HEK293T (cell line): ENCODE measurements at regions not wholly inside any gene's neighbourhood (a gene's known extent, or its start where the extent isn't known, plus 50 kb on each side); places are given as distances from the start of the nearest gene placed in this dataset.

Experiments used
- CTCF ChIA-PET: fragments of 350-600 bp; formaldehyde crosslinking; extraction: SDS; loops from one replicate; lab custom pipeline; 2021; ENCODE audit warnings: antibody characterized with exemption, inconsistent platforms; lab: Yijun Ruan, JAX
- POLR2A ChIA-PET: fragments of 350-600 bp; formaldehyde crosslinking; extraction: SDS; loops from one replicate; lab custom pipeline; 2020; ENCODE audit warnings: antibody characterized with exemption, inconsistent platforms; lab: Yijun Ruan, JAX
- DNase-seq: peaks from one replicate; pipeline ENCODE4 v3.0.0; 2012; ENCODE audit warnings: mixed read lengths; ENCODE audit errors: extremely low spot score
- ARNT ChIP-seq: fragments of 450-650 bp; IDR thresholded peaks from 2 replicates; pipeline ENCODE4 v1.6.1; 2017; ENCODE audit warnings: mild to moderate bottlenecking
- BHLHE40 ChIP-seq: fragments of 450-650 bp; IDR thresholded peaks from 2 replicates; pipeline ENCODE4 v1.6.1; 2016; ENCODE audit warnings: mild to moderate bottlenecking, moderate library complexity, borderline replicate concordance
- CTBP1 ChIP-seq: fragments of 450-650 bp; IDR thresholded peaks from 2 replicates; pipeline ENCODE4 v1.6.1; 2016; ENCODE audit warnings: borderline replicate concordance
- ELF4 ChIP-seq: fragments of 450-650 bp; IDR thresholded peaks from 2 replicates; pipeline ENCODE4 v1.6.1; 2017; ENCODE audit warnings: antibody characterized with exemption
- FOXA1 ChIP-seq: fragments of 450-650 bp; IDR thresholded peaks from 2 replicates; pipeline ENCODE4 v1.6.1; 2016; ENCODE audit warnings: mild to moderate bottlenecking
- FOXK2 ChIP-seq: fragments of 450-650 bp; IDR thresholded peaks from 2 replicates; pipeline ENCODE4 v1.6.1; 2016; ENCODE audit warnings: mild to moderate bottlenecking
- FOXM1 ChIP-seq: fragments of 450-650 bp; IDR thresholded peaks from 2 replicates; pipeline ENCODE4 v1.6.1; 2017; ENCODE audit warnings: mild to moderate bottlenecking, borderline replicate concordance
- HDGF ChIP-seq: fragments of 450-650 bp; IDR thresholded peaks from 2 replicates; pipeline ENCODE4 v1.6.1; 2017; ENCODE audit warnings: antibody characterized with exemption, borderline replicate concordance
- L3MBTL2 ChIP-seq: fragments of 450-650 bp; conservative IDR thresholded peaks from 2 replicates; pipeline ENCODE4 v1.6.1; 2016; ENCODE audit warnings: mild to moderate bottlenecking
- LEF1 ChIP-seq: fragments of 450-650 bp; IDR thresholded peaks from 2 replicates; pipeline ENCODE4 v1.6.1; 2017; ENCODE audit warnings: mild to moderate bottlenecking, borderline replicate concordance
- NFRKB ChIP-seq: fragments of 450-650 bp; IDR thresholded peaks from 2 replicates; pipeline ENCODE4 v1.6.1; 2016; ENCODE audit warnings: mild to moderate bottlenecking, moderate library complexity
- PKNOX1 ChIP-seq: fragments of 450-650 bp; IDR thresholded peaks from 2 replicates; pipeline ENCODE4 v1.6.1; 2016
- SP1 ChIP-seq: fragments of 450-650 bp; IDR thresholded peaks from 2 replicates; pipeline ENCODE4 v1.6.1; 2017
- SUZ12 ChIP-seq: fragments of 450-650 bp; IDR thresholded peaks from 2 replicates; pipeline ENCODE4 v1.6.1; 2016; ENCODE audit warnings: mild to moderate bottlenecking
- TARDBP ChIP-seq: fragments of 450-650 bp; IDR thresholded peaks from 2 replicates; pipeline ENCODE4 v1.6.1; 2016
- ZNF384 ChIP-seq: fragments of 450-650 bp; IDR thresholded peaks from 2 replicates; pipeline ENCODE4 v1.6.1; 2016

- CTCF ChIA-PET: interaction anchor here (0.6 kb wide), 1 partner anchor 962 kb away, joined by 3 read pairs; no protein-coding TSS in a partner anchor
Observed at GRCh38 chr2:44840503-44840850, 101.0 kb upstream of the SIX3 start.

GRCh38 chr2:44843086-44843485 is 98.4 kb upstream of the SIX3 start:
- TF ChIP-seq L3MBTL2 (no peak), PKNOX1 (no peak), FOXK2 (no peak), FOXM1 (no peak), HDGF (no peak), SUZ12 (no peak), TARDBP (no peak), FOXA1 (no peak), ELF4 (no peak), NFRKB (no peak), BHLHE40 (no peak), ARNT (no peak), SP1 (no peak), CTBP1 (no peak)
- DNase-seq: no peak
- ChIA-PET CTCF (no interaction called here), POLR2A (no interaction called here)

More at GRCh38 chr2:44840503-44840850, 101.0 kb upstream of the SIX3 start:
- TF ChIP-seq NFRKB (no peak), ZNF384 (no peak), BHLHE40 (no peak), ELF4 (no peak), HDGF (no peak), LEF1 (no peak), TARDBP (no peak), SP1 (no peak)
- POLR2A ChIA-PET: no interaction called here
- no peak for DNase-seq

GRCh38 chr2:44843641-44844310 is 97.7 kb upstream of the SIX3 start:
- CTCF ChIA-PET: interaction anchor here (0.5 kb wide), 1 partner anchor 83 kb away, joined by 3 read pairs; no protein-coding TSS in a partner anchor
- no peak for DNase-seq
- no peak for TF ChIP-seq SP1
- TF ChIP-seq FOXM1: no peak
- no peak for TF ChIP-seq CTBP1
- no peak for TF ChIP-seq ELF4
- no peak for TF ChIP-seq HDGF
- TF ChIP-seq ARNT: no peak
- no peak for TF ChIP-seq PKNOX1
- no peak for TF ChIP-seq FOXA1
- no peak for TF ChIP-seq SUZ12
- TF ChIP-seq FOXK2: no peak
- TF ChIP-seq BHLHE40: no peak
- TF ChIP-seq L3MBTL2: no peak
- no peak for TF ChIP-seq ZNF384
- no peak for TF ChIP-seq LEF1
- no peak for TF ChIP-seq NFRKB
- POLR2A ChIA-PET: no interaction called here

GRCh38 chr2:44844651-44845270 is 96.7 kb upstream of the SIX3 start:
- TF ChIP-seq FOXK2 (no peak), SP1 (no peak), HDGF (no peak), ZNF384 (no peak), ARNT (no peak), FOXA1 (no peak), FOXM1 (no peak), CTBP1 (no peak), LEF1 (no peak), TARDBP (no peak), SUZ12 (no peak), PKNOX1 (no peak), BHLHE40 (no peak), NFRKB (no peak), ELF4 (no peak), L3MBTL2 (no peak)
- CTCF ChIA-PET: no interaction called here
- no peak for DNase-seq
- POLR2A ChIA-PET: interaction anchor here (0.6 kb wide), 1 partner anchor 627 kb away, joined by 3 read pairs; no protein-coding TSS in a partner anchor

GRCh38 chr2:44848026-44848425 is 93.5 kb upstream of the SIX3 start:
- ChIA-PET CTCF (no interaction called here), POLR2A (no interaction called here)
- no peak for DNase-seq
- no peak for TF ChIP-seq TARDBP
- no peak for TF ChIP-seq L3MBTL2
- no peak for TF ChIP-seq FOXA1
- no peak for TF ChIP-seq LEF1
- TF ChIP-seq ZNF384: no peak
- TF ChIP-seq NFRKB: no peak
- TF ChIP-seq SP1: no peak
- TF ChIP-seq ARNT: no peak
- TF ChIP-seq PKNOX1: no peak
- no peak for TF ChIP-seq HDGF
- TF ChIP-seq FOXM1: no peak
- TF ChIP-seq FOXK2: no peak
- TF ChIP-seq CTBP1: no peak
- no peak for TF ChIP-seq BHLHE40
